ENCODE measurements at regions not wholly inside any gene's neighbourhood (a gene's known extent, or its start where the extent isn't known, plus 50 kb on each side); places are given as distances from the start of the nearest gene placed in this dataset.

DNA sequence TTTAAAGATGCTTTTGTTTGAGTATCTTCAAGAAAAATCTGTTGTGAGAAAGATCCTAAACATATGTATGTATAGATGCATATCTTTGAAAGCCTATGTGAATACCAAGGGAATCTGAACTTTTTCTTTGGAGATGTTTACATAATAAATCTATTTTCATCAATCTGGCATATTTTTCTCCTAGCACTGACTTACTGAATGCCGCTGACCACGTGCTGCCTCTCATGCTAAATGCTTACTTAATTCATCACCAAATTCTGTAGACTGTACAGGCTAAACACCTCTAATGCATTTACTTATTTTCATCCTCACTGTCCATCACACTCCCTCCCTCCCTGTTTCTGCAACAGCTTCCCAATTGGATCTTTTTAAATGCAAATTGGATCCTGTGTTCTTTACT is 566.2 kb upstream of the WWC1 start:
- TF ChIP-seq, protein P1, sequence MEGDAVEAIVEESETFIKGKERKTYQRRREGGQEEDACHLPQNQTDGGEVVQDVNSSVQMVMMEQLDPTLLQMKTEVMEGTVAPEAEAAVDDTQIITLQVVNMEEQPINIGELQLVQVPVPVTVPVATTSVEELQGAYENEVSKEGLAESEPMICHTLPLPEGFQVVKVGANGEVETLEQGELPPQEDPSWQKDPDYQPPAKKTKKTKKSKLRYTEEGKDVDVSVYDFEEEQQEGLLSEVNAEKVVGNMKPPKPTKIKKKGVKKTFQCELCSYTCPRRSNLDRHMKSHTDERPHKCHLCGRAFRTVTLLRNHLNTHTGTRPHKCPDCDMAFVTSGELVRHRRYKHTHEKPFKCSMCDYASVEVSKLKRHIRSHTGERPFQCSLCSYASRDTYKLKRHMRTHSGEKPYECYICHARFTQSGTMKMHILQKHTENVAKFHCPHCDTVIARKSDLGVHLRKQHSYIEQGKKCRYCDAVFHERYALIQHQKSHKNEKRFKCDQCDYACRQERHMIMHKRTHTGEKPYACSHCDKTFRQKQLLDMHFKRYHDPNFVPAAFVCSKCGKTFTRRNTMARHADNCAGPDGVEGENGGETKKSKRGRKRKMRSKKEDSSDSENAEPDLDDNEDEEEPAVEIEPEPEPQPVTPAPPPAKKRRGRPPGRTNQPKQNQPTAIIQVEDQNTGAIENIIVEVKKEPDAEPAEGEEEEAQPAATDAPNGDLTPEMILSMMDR (IDR thresholded peaks at IDR 0.05), result no peak
- TF ChIP-seq EZH2 (IDR thresholded peaks at IDR 0.05; ENCODE audit: borderline replicate concordance, insufficient read depth, low read depth, low read length, poor library complexity, severe bottlenecking), result no peak
